AG04450 (cell line): ENCODE measurements at regions not wholly inside any gene's neighbourhood (a gene's known extent, or its start where the extent isn't known, plus 50 kb on each side); places are given as distances from the start of the nearest gene placed in this dataset.

Experiments
- CTCF ChIA-PET: fragments of 300-600, 350-600 bp; formaldehyde crosslinking; extraction: SDS; loops from one replicate; lab custom pipeline; 2022; ENCODE audit warnings: antibody characterized with exemption, inconsistent platforms; lab: Charles Lee
- POLR2A ChIA-PET: fragments of 350-600 bp; formaldehyde crosslinking; extraction: SDS; loops from one replicate; lab custom pipeline; 2021; ENCODE audit warnings: antibody characterized with exemption, inconsistent platforms; lab: Yijun Ruan, JAX
- DNase-seq: peaks from one replicate; pipeline ENCODE4 v3.0.0-alpha.2; 2011; ENCODE audit warnings: low read depth, low spot score
- H3K27ac ChIP-seq: one replicate; pipeline ENCODE4 v1.5.1; 2012; ENCODE audit warnings: low read depth, low read length, control low read depth
- H3K27me3 ChIP-seq: one replicate; pipeline ENCODE4 v1.6.0; 2012; ENCODE audit warnings: low read length; ENCODE audit not compliant: control insufficient read depth, insufficient read depth
- H3K4me3 ChIP-seq: 2 replicates; pipeline ENCODE4 v1.5.1; 2011; ENCODE audit warnings: mild to moderate bottlenecking, low read depth, low read length, control low read depth
- H3K9me3 ChIP-seq: 2 replicates; pipeline ENCODE4 v1.5.1; 2012; ENCODE audit warnings: low read length; ENCODE audit not compliant: control insufficient read depth, insufficient read depth
- CTCF ChIP-seq: IDR thresholded peaks from 2 replicates; pipeline ENCODE4 v1.5.1; 2011; ENCODE audit warnings: low read depth, low read length, control low read depth, inconsistent platforms

- POLR2A ChIA-PET = no interaction called here
- Histone ChIP-seq H3K4me3 (no peak overlapping the region), H3K27ac (no peak overlapping the region), H3K9me3 (peaks cover 8% of the 10 kb centered on the region), H3K27me3 (peaks cover 12% of the 10 kb centered on the region)
- CTCF ChIA-PET = no interaction called here
- no peak for DNase-seq
- no peak for TF ChIP-seq CTCF
These were observed 54.9 kb upstream of the NCOR2 start for GRCh38 chr12:124622331-124622730.

- no peak overlapping the region for H3K4me3 ChIP-seq
- POLR2A ChIA-PET = no interaction called here
- no peak for DNase-seq
These were observed 53.9 kb upstream of the NCOR2 start for GRCh38 chr12:124621296-124621660.

GRCh38 chr12:124620606-124621295 lies 53.3 kb upstream of the NCOR2 start:
- Histone ChIP-seq H3K27me3 (peaks cover 12% of the 10 kb centered on the region), H3K4me3 (no peak overlapping the region), H3K9me3 (peaks cover 8% of the 10 kb centered on the region), H3K27ac (peak overlapping the region; percentile 47)
- POLR2A ChIA-PET = interaction anchor here (0.6 kb wide), 1 partner anchor 234 kb away, joined by 3 read pairs; no protein-coding TSS in a partner anchor
- CTCF ChIA-PET = no interaction called here
- DNase-seq = no peak
- TF ChIP-seq CTCF = no peak

More at GRCh38 chr12:124621296-124621660, 53.9 kb upstream of the NCOR2 start:
- Histone ChIP-seq H3K27ac (peak overlapping the region; percentile 47), H3K9me3 (peaks cover 8% of the 10 kb centered on the region), H3K27me3 (peaks cover 12% of the 10 kb centered on the region)
- CTCF ChIA-PET = no interaction called here
- no peak for TF ChIP-seq CTCF

- Histone ChIP-seq H3K4me3 (no peak overlapping the region), H3K27me3 (peaks cover 16% of the 10 kb centered on the region), H3K27ac (no peak overlapping the region), H3K9me3 (peaks cover 11% of the 10 kb centered on the region)
- DNase-seq = no peak
- CTCF ChIA-PET = no interaction called here
- POLR2A ChIA-PET = no interaction called here
- TF ChIP-seq CTCF = no peak
These were observed 51.0 kb upstream of the NCOR2 start for GRCh38 chr12:124618291-124618902.

GRCh38 chr12:124617615-124618014 lies 50.2 kb upstream of the NCOR2 start:
- peaks cover 15% of the 10 kb centered on the region for H3K27me3 ChIP-seq
- H3K4me3 ChIP-seq = no peak overlapping the region
- peaks cover 9% of the 10 kb centered on the region for H3K9me3 ChIP-seq
- H3K27ac ChIP-seq = no peak overlapping the region
- ChIA-PET CTCF (no interaction called here), POLR2A (no interaction called here)
- DNase-seq = no peak
- TF ChIP-seq CTCF = no peak
